ENCODE measurements at regions not wholly inside any gene's neighbourhood (a gene's known extent, or its start where the extent isn't known, plus 50 kb on each side); places are given as distances from the start of the nearest gene placed in this dataset.

- no peak overlapping the region for H3K4me3 ChIP-seq (ENCODE audit: low read depth, low read length)
- no peak for TF ChIP-seq CTCF (conservative IDR thresholded peaks at IDR 0.05; ENCODE audit: low read depth, low read length)
- DNase-seq (ENCODE audit: low read depth) = no peak
Measured at GRCh38 chr22:49028111-49028510, 799.6 kb downstream of the BRD1 start.

GRCh38 chr22:49027368-49027670, 800.4 kb downstream of the BRD1 start:
- DNase-seq (ENCODE audit: low read depth) = no peak
- no peak overlapping the region for H3K4me3 ChIP-seq (ENCODE audit: low read depth, low read length)

DNA sequence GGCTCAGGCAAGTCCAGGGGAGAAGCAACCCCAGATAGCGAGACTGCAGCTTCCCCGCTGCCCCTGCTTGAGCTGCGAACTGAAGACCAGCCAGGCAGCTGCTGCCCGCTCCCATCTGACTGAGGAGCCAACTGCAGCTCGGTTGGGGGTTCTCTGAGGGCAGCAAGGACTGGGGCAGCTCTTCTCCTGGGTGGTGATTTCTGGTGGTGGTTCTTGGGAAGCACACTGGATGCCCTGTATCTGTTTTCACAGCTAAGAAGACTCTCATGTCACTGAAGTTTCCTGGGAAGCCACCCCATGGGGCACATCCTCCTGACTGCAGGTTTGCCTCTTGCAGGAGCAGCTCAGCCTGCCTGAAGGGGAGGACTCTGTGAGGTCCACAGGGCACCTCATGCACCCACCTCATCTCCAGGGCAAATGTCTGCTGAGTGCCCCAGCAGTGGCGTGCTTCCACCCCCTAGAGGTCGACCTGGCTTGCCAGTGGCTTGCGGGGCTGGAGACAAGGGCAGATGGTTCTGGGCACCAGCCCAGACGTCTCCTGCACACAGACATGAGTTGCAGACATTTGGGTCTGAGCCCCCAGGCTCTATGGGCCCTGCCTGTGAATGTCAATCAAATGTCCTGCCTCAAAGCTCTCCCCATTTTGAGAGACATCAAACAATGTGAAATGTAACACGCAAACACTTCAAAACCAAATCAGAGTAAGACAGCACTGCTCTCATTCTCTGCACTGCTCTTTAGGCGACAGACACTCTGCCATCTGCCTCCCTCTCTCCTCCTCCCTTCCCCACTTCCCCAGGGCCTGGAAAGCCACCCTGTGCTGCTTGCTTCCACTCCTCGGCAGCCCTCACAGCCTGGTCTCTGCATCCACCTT, 800.9 kb downstream of the BRD1 start:
- no peak overlapping the region for H3K4me3 ChIP-seq (ENCODE audit: low read depth, low read length)
- DNase-seq (ENCODE audit: low read depth) = no peak
- TF ChIP-seq CTCF (conservative IDR thresholded peaks at IDR 0.05; ENCODE audit: low read depth, low read length) = no peak

More at GRCh38 chr22:49027368-49027670, 800.4 kb downstream of the BRD1 start:
- no peak for TF ChIP-seq CTCF (conservative IDR thresholded peaks at IDR 0.05; ENCODE audit: low read depth, low read length)

DNA sequence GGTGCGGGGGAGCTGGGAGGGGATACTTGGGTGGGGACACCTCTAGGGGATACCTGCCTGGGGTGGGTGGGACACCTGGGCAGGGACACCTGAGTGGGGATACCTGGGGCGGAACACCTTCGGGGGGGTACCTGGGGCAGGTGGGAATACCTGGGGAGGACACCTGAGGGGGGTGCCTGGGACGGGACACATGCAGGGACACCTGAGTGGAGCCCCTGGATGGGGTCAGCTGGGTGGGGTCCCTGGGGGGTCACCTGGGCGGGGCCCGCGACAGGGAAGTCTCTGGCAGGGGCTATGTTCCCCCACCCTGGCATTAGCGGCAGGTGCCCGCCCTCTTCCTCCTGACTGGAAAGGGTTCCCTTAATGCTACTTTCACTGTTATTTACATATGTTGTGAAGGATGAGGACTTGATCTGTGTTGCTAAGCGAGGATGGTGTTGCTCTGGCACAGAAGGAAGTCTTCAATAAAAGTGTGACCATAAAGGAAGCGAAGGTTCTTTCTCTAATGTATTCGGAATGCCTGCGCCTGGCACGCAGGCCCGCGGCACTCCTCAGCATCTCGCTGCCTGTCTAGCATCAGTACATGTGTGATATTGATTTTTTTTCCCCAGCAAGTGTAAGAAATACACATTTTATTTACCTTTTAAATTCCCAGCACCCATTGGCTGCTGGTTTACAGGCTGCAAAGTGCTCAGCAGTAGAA, 801.7 kb downstream of the BRD1 start:
- H3K4me3 ChIP-seq (ENCODE audit: low read depth, low read length) = no peak overlapping the region
- no peak for DNase-seq (ENCODE audit: low read depth)
- TF ChIP-seq CTCF (conservative IDR thresholded peaks at IDR 0.05; ENCODE audit: low read depth, low read length) = no peak

DNA sequence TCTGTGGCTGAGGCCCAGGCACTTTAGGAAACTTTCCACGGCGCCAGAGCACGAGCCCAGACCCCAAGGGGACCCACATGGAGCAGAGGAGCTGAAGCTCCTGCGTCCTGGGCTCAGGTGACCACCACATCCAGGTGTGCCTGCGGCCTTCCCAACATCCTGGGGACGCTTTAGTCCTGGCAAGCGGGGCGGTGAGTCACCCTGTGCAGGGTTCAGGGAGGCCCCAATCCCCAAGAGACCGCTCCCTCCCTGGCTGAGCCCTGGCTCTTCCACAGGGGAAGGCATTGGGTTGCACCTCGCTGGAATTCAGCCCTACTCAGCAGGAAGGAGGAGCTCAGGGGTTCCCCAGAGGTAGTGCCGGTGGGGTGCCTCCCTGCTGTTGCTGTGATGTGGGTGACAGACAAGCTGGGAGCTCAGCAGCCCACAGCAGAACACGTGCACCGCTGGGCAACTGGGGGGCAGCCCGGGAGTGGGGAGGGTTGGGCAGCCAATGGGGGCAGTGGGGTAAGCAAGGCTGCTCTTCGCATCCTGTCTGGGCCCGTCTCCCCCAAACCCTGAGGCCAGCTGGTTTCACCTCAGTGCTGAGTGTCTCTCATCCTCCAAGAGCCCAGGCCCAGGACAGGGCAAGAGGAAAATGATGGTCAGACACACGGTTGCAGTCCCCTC, 802.8 kb downstream of the BRD1 start:
- no peak for DNase-seq (ENCODE audit: low read depth)
- H3K4me3 ChIP-seq (ENCODE audit: low read depth, low read length) = no peak overlapping the region
- no peak for TF ChIP-seq CTCF (conservative IDR thresholded peaks at IDR 0.05; ENCODE audit: low read depth, low read length)

DNA sequence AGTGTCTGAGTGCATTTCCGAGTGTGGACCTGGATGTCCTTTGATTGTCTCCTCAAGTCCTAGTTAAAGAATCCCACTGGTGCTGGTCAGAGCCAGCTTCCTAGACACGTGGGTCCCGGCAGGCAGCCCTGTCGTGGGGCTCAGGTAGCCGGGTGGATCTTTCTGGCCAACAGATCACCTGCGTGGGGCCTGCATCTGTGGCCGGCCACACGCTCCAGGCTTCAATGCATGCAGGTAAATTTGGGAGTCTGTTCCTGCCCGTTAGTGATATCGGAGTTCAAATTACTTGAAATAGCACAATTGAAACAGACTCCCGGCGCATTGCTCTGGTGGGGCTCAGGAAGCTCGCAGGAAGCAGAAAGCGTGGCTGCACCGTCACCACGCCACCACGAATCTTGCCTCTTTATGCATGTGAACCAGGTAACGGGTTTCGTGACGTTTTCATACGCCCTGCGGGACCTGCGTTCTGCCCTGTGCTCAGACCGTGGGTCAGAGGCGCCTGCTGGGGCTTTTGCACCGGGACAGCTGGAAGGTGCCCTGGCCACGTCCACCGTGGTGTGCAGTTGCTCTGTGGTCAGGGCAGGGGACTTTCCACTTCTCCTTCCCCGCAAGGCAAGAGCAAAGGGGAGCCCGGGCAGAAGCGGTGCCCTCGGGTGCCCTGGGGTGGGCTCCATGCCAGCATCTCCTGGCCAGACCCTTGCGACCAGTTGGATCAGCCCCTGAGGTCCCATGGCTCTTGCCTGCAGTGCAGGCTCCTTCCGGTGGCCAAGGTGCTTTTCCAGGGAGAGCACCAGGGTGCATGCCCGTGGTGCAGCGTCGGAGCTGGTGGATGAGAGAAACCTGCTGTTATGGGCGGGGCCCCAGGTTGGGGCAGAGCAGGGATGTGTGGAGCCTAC, 803.5 kb downstream of the BRD1 start:
- no peak for DNase-seq (ENCODE audit: low read depth)
- no peak overlapping the region for H3K4me3 ChIP-seq (ENCODE audit: low read depth, low read length)
- TF ChIP-seq CTCF (conservative IDR thresholded peaks at IDR 0.05; ENCODE audit: low read depth, low read length) = no peak
